AG04450 (cell line): ENCODE measurements at regions not wholly inside any gene's neighbourhood (a gene's known extent, or its start where the extent isn't known, plus 50 kb on each side); places are given as distances from the start of the nearest gene placed in this dataset.

Experiments used
- CTCF ChIA-PET: fragments of 300-600, 350-600 bp; formaldehyde crosslinking; extraction: SDS; loops from one replicate; lab custom pipeline; 2022; ENCODE audit warnings: antibody characterized with exemption, inconsistent platforms; lab: Charles Lee
- POLR2A ChIA-PET: fragments of 350-600 bp; formaldehyde crosslinking; extraction: SDS; loops from one replicate; lab custom pipeline; 2021; ENCODE audit warnings: antibody characterized with exemption, inconsistent platforms; lab: Yijun Ruan, JAX
- DNase-seq: peaks from one replicate; pipeline ENCODE4 v3.0.0-alpha.2; 2011; ENCODE audit warnings: low read depth, low spot score
- H3K27ac ChIP-seq: one replicate; pipeline ENCODE4 v1.5.1; 2012; ENCODE audit warnings: low read depth, low read length, control low read depth
- H3K27me3 ChIP-seq: one replicate; pipeline ENCODE4 v1.6.0; 2012; ENCODE audit warnings: low read length; ENCODE audit not compliant: control insufficient read depth, insufficient read depth
- H3K4me3 ChIP-seq: 2 replicates; pipeline ENCODE4 v1.5.1; 2011; ENCODE audit warnings: mild to moderate bottlenecking, low read depth, low read length, control low read depth
- H3K9me3 ChIP-seq: 2 replicates; pipeline ENCODE4 v1.5.1; 2012; ENCODE audit warnings: low read length; ENCODE audit not compliant: control insufficient read depth, insufficient read depth
- CTCF ChIP-seq: IDR thresholded peaks from 2 replicates; pipeline ENCODE4 v1.5.1; 2011; ENCODE audit warnings: low read depth, low read length, control low read depth, inconsistent platforms

- ChIA-PET POLR2A (no interaction called here), CTCF (no interaction called here)
- no peak for DNase-seq
These were observed 92.5 kb downstream of the ELAPOR2 start for GRCh38 chr7:86966916-86967315.

GRCh38 chr7:86965727-86966120 is 93.7 kb downstream of the ELAPOR2 start:
- POLR2A ChIA-PET = no interaction called here
- CTCF ChIA-PET = no interaction called here

More at GRCh38 chr7:86966916-86967315, 92.5 kb downstream of the ELAPOR2 start:
- H3K9me3 ChIP-seq = no peaks in the 10 kb centered on the region
- no peak overlapping the region for H3K27ac ChIP-seq
- no peak for TF ChIP-seq CTCF
- H3K4me3 ChIP-seq = no peak overlapping the region
- no peaks in the 10 kb centered on the region for H3K27me3 ChIP-seq

GRCh38 chr7:86964973-86965726 is 94.3 kb downstream of the ELAPOR2 start:
- Histone ChIP-seq H3K27ac (no peak overlapping the region), H3K9me3 (no peaks in the 10 kb centered on the region), H3K4me3 (no peak overlapping the region), H3K27me3 (no peaks in the 10 kb centered on the region)
- ChIA-PET CTCF (interaction anchor here (1.6 kb wide), 1 partner anchor 17 kb away, joined by 3 read pairs; no protein-coding TSS in a partner anchor), POLR2A (no interaction called here)
- DNase-seq = no peak
- TF ChIP-seq CTCF = no peak

More at GRCh38 chr7:86965727-86966120, 93.7 kb downstream of the ELAPOR2 start:
- no peak for TF ChIP-seq CTCF
- Histone ChIP-seq H3K27ac (no peak overlapping the region), H3K27me3 (no peaks in the 10 kb centered on the region), H3K9me3 (no peaks in the 10 kb centered on the region), H3K4me3 (no peak overlapping the region)
- DNase-seq = no peak

- ChIA-PET POLR2A (no interaction called here), CTCF (interaction anchor here (1.6 kb wide), 1 partner anchor 16 kb away, joined by 3 read pairs; no protein-coding TSS in a partner anchor)
- H3K4me3 ChIP-seq = no peak overlapping the region
These were observed 95.7 kb downstream of the ELAPOR2 start for GRCh38 chr7:86963599-86964230.

More at GRCh38 chr7:86963599-86964230, 95.7 kb downstream of the ELAPOR2 start:
- DNase-seq = no peak
- no peak overlapping the region for H3K27ac ChIP-seq
- H3K9me3 ChIP-seq = no peaks in the 10 kb centered on the region
- no peaks in the 10 kb centered on the region for H3K27me3 ChIP-seq
- TF ChIP-seq CTCF = no peak
